SU-DHL-6 (cell line): ENCODE measurements at regions not wholly inside any gene's neighbourhood (a gene's known extent, or its start where the extent isn't known, plus 50 kb on each side); places are given as distances from the start of the nearest gene placed in this dataset.

Experiments used
- H2AFZ ChIP-seq: fragments of 200-600 bp; sonication (generic); 2 replicates; pipeline ENCODE4 v1.6.1; 2014; ENCODE audit warnings: low read depth, mild to moderate bottlenecking, moderate library complexity, mixed read lengths, antibody characterized with exemption, low read length; ENCODE audit not compliant: severe bottlenecking
- H3F3A ChIP-seq: fragments of 200-600 bp; shearing (Covaris generic); 2 replicates; pipeline ENCODE4 v1.6.0; 2016; ENCODE audit warnings: antibody characterized with exemption, mild to moderate bottlenecking; ENCODE audit not compliant: insufficient read depth
- H3K27ac ChIP-seq: fragments of 200-600 bp; sonication (generic); 2 replicates; pipeline ENCODE4 v1.5.1; 2016; ENCODE audit warnings: low read depth, mild to moderate bottlenecking, low read length, moderate library complexity, mixed read lengths
- H3K27me3 ChIP-seq: fragments of 200-600 bp; sonication (generic), shearing (Covaris generic); 2 replicates; pipeline ENCODE4 v1.6.0; 2014; ENCODE audit warnings: mild to moderate bottlenecking, low read length
- H3K36me3 ChIP-seq: fragments of 200-600 bp; sonication (generic); 2 replicates; pipeline ENCODE4 v1.6.1; 2014; ENCODE audit warnings: mild to moderate bottlenecking, low read length, mixed read lengths
- H3K4me2 ChIP-seq: fragments of 300-600, 200-600 bp; shearing (Covaris generic), sonication (generic); 2 replicates; pipeline ENCODE4 v1.6.0; 2014; ENCODE audit warnings: low read length, low read depth, mild to moderate bottlenecking; ENCODE audit not compliant: poor library complexity, severe bottlenecking
- H3K4me3 ChIP-seq: fragments of 200-600 bp; sonication (generic); 2 replicates; pipeline ENCODE4 v1.5.1; 2014; ENCODE audit warnings: antibody characterized with exemption, low read length, mild to moderate bottlenecking, mixed read lengths; ENCODE audit not compliant: insufficient read depth, poor library complexity, severe bottlenecking
- H3K79me2 ChIP-seq: fragments of 200-600 bp; sonication (generic); 2 replicates; pipeline ENCODE4 v1.6.1; 2014; ENCODE audit warnings: mild to moderate bottlenecking, low read length, moderate library complexity; ENCODE audit not compliant: insufficient read depth
- H3K9ac ChIP-seq: fragments of 200-600 bp; sonication (generic); 2 replicates; pipeline ENCODE4 v1.7.0; 2014; ENCODE audit warnings: mild to moderate bottlenecking, low read length
- H3K9me2 ChIP-seq: fragments of 200-600 bp; sonication (generic); replicated peaks from 2 replicates; pipeline ENCODE4 v1.6.1; 2014; ENCODE audit warnings: low read length; ENCODE audit not compliant: insufficient read depth
- H3K9me3 ChIP-seq: fragments of 200-600 bp; sonication (generic); 2 replicates; pipeline ENCODE4 v1.6.1; 2014; ENCODE audit warnings: low read length, mixed read lengths; ENCODE audit not compliant: insufficient read depth
- H4K20me1 ChIP-seq: fragments of 200-600 bp; sonication (generic); 2 replicates; pipeline ENCODE4 v1.6.1; 2014; ENCODE audit warnings: low read depth, mild to moderate bottlenecking, antibody characterized with exemption, low read length, moderate library complexity, mixed read lengths
- EZH2phosphoT487 ChIP-seq: fragments of 200-600 bp; sonication (generic), shearing (Covaris generic); conservative IDR thresholded peaks from 2 replicates; pipeline ENCODE4 v1.6.1; 2018; ENCODE audit warnings: mild to moderate bottlenecking, antibody characterized with exemption, low read length, moderate library complexity, mixed read lengths
- TF ChIP-seq, protein P1 (sequence below): fragments of 200-600 bp; sonication (generic); IDR thresholded peaks from one replicate; pipeline ENCODE4 v1.5.1; 2017; ENCODE audit warnings: antibody characterized with exemption, mild to moderate bottlenecking, low read length, moderate library complexity; ENCODE audit not compliant: insufficient read depth, poor library complexity, severe bottlenecking

- no peaks in the 10 kb centered on the region for H3K9me2 ChIP-seq
- TF ChIP-seq EZH2phosphoT487, result no peak
- TF ChIP-seq, protein P1, sequence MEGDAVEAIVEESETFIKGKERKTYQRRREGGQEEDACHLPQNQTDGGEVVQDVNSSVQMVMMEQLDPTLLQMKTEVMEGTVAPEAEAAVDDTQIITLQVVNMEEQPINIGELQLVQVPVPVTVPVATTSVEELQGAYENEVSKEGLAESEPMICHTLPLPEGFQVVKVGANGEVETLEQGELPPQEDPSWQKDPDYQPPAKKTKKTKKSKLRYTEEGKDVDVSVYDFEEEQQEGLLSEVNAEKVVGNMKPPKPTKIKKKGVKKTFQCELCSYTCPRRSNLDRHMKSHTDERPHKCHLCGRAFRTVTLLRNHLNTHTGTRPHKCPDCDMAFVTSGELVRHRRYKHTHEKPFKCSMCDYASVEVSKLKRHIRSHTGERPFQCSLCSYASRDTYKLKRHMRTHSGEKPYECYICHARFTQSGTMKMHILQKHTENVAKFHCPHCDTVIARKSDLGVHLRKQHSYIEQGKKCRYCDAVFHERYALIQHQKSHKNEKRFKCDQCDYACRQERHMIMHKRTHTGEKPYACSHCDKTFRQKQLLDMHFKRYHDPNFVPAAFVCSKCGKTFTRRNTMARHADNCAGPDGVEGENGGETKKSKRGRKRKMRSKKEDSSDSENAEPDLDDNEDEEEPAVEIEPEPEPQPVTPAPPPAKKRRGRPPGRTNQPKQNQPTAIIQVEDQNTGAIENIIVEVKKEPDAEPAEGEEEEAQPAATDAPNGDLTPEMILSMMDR, result no peak
- H2AFZ ChIP-seq, result no peak overlapping the region
- no peaks in the 10 kb centered on the region for H3K79me2 ChIP-seq
- no peaks in the 10 kb centered on the region for H3K27me3 ChIP-seq
- no peak overlapping the region for H3K27ac ChIP-seq
- no peaks in the 10 kb centered on the region for H3K9me3 ChIP-seq
- no peak overlapping the region for H3K4me2 ChIP-seq
- no peak overlapping the region for H3K9ac ChIP-seq
- no peaks in the 10 kb centered on the region for H3F3A ChIP-seq
- no peaks in the 10 kb centered on the region for H3K36me3 ChIP-seq
- no peaks in the 10 kb centered on the region for H4K20me1 ChIP-seq
- no peak overlapping the region for H3K4me3 ChIP-seq
Measured at GRCh38 chr5:4068171-4068570, 472.5 kb downstream of the IRX1 start.

DNA sequence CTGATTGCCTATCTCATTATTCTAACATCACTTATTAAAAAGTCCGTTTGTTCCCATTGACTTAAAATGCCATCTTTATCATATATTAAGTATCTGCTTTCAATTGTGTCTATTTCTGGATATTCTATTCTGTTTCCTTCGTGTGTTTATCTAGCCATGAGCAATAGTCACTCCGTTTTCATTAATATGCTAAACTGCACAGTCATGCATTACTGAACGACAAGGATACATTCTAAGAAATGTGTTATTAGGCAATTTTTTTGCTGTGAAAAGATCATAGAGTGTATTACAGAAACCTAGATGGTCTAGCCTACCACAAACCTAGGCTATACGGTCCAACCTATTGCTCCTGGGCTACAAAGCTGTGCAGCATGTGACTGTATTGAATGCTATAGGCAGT lies 482.9 kb downstream of the IRX1 start:
- no peak for TF ChIP-seq EZH2phosphoT487
- TF ChIP-seq, protein P1, result no peak
- H3F3A ChIP-seq, result no peaks in the 10 kb centered on the region
- no peak overlapping the region for H3K4me3 ChIP-seq
- H3K4me2 ChIP-seq, result no peak overlapping the region
- no peaks in the 10 kb centered on the region for H3K79me2 ChIP-seq
- no peaks in the 10 kb centered on the region for H4K20me1 ChIP-seq
- H3K36me3 ChIP-seq, result no peaks in the 10 kb centered on the region
- no peak overlapping the region for H2AFZ ChIP-seq
- H3K27ac ChIP-seq, result no peak overlapping the region
- H3K27me3 ChIP-seq, result no peaks in the 10 kb centered on the region; the same call in 1 of the 2 replicates
- H3K9ac ChIP-seq, result no peak overlapping the region
- no peaks in the 10 kb centered on the region for H3K9me2 ChIP-seq
- H3K9me3 ChIP-seq, result no peaks in the 10 kb centered on the region

DNA sequence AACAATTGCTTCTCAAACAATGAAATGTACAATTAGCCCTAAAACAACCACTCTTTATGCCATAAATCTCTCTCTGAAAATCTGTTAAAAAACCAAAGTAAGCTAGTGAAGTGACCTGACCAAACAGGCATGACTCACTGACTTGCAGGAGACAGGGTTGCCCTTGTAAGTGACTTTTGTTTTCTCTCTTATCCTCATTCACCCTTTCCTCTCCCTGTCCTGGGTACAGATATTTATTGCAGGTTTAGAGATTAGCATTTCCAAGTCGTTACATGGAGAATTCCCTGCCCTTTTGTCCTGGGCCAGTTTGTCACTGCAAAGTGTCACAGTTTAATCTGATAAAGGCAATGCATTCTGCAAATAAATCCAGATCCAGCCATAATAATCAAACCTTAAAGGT lies 484.2 kb downstream of the IRX1 start:
- no peaks in the 10 kb centered on the region for H3K9me3 ChIP-seq
- H2AFZ ChIP-seq, result no peak overlapping the region
- H3K27ac ChIP-seq, result no peak overlapping the region
- H3F3A ChIP-seq, result no peaks in the 10 kb centered on the region
- TF ChIP-seq, protein P1, result no peak
- TF ChIP-seq EZH2phosphoT487, result no peak
- no peak overlapping the region for H3K4me3 ChIP-seq
- no peaks in the 10 kb centered on the region; the same call in 1 of the 2 replicates for H3K27me3 ChIP-seq
- H3K9ac ChIP-seq, result no peak overlapping the region
- no peak overlapping the region for H3K4me2 ChIP-seq
- no peaks in the 10 kb centered on the region for H3K79me2 ChIP-seq
- no peaks in the 10 kb centered on the region for H3K9me2 ChIP-seq
- H3K36me3 ChIP-seq, result no peaks in the 10 kb centered on the region
- no peaks in the 10 kb centered on the region for H4K20me1 ChIP-seq

DNA sequence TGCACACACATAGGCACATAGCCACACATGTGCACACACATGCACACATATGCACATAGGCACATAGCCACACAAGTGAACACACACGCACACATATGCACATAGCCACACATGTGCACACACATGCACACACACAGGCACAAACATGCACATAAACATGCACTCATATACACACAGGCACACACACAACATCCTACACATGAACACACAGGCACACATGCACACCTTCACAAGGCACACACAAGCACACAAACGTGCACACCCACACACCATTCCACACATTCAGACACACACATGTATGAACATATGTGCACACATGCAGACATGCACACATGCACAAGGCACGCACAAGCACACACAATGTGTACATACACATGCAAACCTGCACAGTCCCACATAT lies 484.7 kb downstream of the IRX1 start:
- no peak overlapping the region for H3K27ac ChIP-seq
- no peaks in the 10 kb centered on the region for H3K9me3 ChIP-seq
- no peaks in the 10 kb centered on the region for H4K20me1 ChIP-seq
- H3K4me2 ChIP-seq, result no peak overlapping the region
- no peaks in the 10 kb centered on the region for H3F3A ChIP-seq
- H3K4me3 ChIP-seq, result no peak overlapping the region
- H3K27me3 ChIP-seq, result no peaks in the 10 kb centered on the region; the same call in 1 of the 2 replicates
- H3K9me2 ChIP-seq, result no peaks in the 10 kb centered on the region
- no peaks in the 10 kb centered on the region for H3K79me2 ChIP-seq
- H2AFZ ChIP-seq, result no peak overlapping the region
- TF ChIP-seq, protein P1, result no peak
- TF ChIP-seq EZH2phosphoT487, result no peak
- no peaks in the 10 kb centered on the region for H3K36me3 ChIP-seq
- H3K9ac ChIP-seq, result no peak overlapping the region
